ENCODE measurements at regions not wholly inside any gene's neighbourhood (a gene's known extent, or its start where the extent isn't known, plus 50 kb on each side); places are given as distances from the start of the nearest gene placed in this dataset.
A peak's percentile ranks its signal among the peaks of the same experiment; 100 is the strongest.

DNA sequence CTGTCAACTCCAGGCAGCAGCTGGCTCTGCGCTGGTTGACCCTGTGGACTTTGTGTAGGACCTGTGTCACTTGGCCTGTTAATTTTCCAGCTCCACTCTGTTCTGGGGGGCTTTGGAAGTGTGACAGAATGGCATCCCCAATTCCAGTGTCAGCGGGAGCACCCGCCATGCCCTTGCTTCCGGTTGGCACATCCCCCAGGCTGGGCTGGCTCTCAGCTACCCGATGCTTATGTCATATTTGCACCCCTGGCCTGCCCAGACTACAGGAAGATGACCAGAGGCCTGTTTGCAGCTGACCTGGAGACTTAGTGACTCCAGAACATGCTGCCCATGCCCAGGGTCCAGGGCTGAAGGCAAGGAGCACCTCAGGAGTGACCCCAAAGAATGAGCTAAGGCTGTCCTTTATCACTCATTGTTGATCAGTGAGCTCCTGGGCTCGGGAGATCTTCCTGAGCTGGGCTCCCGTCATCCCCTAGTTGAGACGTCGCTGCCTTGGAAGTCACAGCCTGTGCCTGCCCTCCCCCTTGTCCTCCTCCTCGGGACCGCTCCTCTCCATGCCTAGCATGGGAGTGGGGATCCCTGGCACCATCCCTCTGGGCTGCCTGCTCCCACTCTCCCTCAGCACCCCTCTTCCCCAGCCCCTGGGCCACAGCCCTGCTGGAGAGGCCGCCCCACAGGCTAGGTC is 163.4 kb upstream of the RTL1 start:
- DNase-seq (ENCODE audit: low spot score): no peak

- no peak for DNase-seq (ENCODE audit: low spot score)
Observed at GRCh38 chr14:101068313-101069227, 165.0 kb upstream of the RTL1 start.

DNA sequence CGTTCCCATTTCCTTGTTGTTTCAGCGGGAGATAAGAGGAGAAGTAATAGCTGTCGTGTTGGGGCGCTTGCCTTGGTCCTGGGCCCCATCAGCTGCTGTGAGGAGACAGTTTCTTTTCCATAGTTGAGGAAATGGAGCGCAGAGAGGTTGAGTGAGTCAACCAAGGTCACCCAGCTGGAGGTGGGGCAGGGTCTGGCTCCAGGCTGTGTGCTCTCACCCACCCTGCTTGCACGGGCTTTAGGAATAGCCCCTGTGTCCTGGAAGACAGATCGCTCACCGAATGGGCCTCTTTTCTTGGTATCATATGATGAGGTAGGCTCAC is 165.7 kb upstream of the RTL1 start:
- DNase-seq (ENCODE audit: low spot score): no peak

DNA sequence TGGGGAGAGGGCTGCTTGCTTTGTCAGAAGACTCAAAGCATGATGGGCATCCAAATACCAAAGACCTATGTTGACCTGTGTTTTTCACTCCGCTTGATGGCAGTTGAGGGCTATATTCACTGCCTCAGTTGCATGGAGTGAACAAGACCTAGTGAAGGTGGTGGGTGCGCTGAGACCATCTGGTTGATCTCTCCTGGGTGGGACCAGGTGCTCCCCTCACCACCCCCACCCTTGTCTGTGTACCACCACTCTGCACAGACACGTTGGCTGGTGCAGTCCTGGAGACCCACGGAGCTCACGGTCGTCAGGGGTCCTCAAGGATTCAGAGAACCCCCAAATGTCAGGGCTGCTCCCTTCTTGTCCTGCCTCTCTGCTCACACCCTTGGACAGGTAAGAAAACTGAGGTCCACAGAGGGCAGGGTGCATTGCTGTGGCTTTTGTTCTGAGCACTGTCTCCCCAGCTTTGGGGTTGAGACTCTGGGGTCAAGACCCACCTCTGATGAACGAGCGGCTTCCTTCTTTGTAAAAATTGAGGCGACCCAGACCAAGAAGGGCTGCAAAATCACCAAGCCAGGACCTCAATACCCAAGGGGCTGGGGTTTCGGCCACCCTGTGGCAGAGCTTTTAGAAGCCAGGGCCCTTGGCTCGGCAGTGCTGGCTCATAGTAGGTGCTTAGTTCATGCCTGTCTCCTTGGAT is 166.3 kb upstream of the RTL1 start:
- DNase-seq (ENCODE audit: low spot score): no peak

GRCh38 chr14:101070540-101071492 is 167.3 kb upstream of the RTL1 start:
- no peak for DNase-seq (ENCODE audit: low spot score)

DNA sequence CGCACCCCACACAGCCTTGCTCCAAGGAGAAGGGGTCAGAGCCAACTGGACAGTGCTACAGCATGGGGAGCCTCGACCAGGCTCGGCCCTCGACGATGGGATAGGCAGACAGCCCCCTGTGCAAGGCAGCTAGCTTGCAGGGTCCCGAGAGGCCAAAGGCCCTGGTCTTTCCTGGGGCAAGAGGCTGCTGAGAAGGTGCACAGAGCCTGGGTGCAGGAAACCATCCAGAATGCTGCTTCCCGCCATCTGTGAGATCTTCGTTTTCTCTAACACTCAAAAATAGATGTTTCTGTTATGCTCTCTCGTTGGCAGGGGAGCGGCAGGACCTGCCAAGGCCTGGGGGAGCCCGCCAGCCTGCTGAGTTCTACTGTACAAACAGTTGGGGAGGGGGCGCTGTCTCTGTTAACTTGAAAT is 168.0 kb upstream of the RTL1 start:
- no peak for DNase-seq (ENCODE audit: low spot score)

DNA sequence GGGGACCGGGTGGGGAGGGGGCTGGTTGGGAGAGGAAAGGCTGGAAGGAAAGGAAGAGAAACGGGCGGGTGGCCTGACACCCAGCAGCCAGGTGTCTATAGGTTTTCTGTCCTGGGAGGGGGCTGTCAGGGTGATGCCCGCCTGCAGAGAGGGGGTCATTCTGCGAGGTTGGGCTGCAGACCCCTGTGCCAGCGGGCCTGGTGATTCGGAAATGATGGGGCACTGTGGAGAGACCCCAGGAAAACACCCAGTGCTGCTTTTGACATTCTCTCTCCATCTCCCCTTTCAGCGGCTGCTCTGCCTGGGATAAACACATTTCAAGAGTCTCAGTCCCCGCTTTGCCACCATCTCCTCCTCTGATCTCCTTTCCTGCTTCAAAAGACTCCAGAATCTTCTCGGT is 168.5 kb upstream of the RTL1 start:
- no peak for DNase-seq (ENCODE audit: low spot score)

DNA sequence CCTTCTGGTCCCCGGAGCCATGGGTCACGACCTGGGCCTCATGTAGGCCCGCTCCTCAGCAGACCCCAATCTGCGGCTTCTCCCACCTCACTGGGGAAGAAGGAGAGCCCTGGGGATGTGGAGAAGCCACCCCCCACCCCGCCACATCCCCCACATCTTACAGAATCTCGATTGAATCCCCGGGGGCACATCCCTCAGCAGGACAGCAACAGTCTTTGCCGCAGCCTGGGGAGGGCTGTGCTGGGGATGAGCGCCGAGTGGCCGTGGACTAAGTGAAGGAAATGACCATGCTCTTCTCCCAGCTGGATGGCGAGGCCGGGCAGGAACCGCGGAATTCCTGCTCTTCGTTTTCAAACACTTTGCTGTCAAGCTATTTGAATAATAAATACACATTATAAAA is 169.0 kb upstream of the RTL1 start:
- DNase-seq (ENCODE audit: low spot score): no peak

DNA sequence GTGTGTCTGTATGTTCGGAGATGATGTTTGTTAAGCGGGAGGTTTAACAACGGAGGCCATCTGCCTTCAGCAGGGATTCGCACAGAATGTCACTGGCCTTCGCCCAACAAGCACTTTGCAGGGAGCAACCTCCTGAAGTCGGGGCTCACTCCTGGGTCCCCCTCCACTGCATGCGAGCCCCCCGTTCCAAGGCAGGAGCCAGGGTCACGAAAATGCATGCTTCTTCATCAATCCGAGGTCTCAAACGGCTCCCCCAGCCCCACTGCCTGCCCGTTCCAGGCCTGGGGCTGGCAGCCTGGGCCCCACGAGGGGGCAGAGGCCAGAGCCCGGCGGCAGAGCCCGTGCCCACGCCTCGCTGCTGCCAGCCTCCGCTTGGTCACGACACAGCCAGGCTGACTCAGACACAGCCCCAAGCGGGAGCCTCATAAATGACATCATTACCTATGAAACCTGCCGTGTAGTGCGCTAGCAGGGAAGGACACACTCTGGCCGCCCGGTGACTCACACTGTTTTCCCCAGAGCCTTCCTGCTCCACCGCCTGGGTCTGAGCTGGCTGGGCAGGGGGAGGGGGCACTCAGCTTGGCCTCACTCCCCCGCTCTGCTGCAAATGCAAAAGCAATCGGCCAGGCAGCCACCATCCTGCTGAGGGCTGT is 169.5 kb upstream of the RTL1 start:
- DNase-seq (ENCODE audit: low spot score): peak; percentile 93

DNA sequence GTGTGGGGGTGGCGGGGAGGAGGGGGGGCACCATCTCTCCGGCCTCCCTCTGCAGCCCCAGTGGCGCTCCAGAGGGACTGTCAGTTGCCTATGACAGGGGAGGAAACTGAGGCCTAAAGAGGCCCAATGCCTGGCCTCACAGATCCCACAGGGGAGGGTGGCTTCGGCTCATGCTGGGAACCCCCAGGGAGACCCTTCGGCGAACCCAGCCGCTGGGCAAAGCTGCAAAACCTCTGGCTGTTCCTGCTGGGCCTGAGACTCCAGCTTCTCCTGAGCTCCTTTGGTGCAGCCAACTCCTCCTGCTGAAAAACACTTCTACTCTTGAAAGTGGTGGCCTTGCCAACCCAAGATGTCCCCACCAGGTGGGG is 170.1 kb upstream of the RTL1 start:
- DNase-seq (ENCODE audit: low spot score): no peak

- DNase-seq (ENCODE audit: low spot score): no peak
Observed at GRCh38 chr14:101074196-101075024, 170.9 kb upstream of the RTL1 start.

- DNase-seq (ENCODE audit: low spot score): no peak
Observed at GRCh38 chr14:101075025-101075800, 171.7 kb upstream of the RTL1 start.

- no peak for DNase-seq (ENCODE audit: low spot score)
Observed at GRCh38 chr14:101075801-101076413, 172.4 kb upstream of the RTL1 start.

DNA sequence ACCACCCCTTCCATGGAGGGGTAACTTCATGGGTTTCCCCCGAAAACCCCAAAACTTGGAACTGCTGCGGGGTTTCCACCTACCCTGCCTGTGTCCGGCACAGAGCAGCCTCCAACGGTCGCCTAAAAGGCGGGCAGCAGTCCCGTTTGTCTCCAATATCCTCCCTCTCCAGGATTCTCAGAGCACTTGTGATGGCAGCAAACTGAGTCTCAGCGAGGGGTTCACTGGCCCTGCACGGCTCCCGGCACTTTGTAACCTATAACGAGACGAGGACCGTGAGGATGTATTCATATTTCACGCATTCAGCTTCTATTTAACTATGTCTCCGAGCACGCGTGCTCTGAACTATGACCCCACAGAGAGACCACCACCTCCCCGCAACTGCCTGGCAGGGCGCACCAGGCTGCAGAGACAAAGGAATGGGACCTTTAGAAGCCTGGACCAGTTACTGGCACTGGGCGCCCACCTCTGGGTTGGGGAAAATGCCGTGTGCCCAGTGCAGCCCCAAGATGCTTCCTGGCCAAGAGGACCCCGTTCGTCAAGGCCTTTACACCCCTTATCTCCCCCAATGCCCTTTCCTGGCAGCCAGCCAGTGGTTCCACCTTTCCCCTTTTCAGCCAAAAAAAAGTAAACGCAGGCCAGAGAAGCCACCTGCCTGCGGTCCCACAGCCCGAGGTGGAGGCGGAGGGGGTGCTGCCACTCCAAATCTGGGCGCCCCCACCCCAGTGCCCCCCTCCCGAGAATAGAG is 173.1 kb upstream of the RTL1 start:
- no peak for DNase-seq (ENCODE audit: low spot score)

- no peak for DNase-seq (ENCODE audit: low spot score)
Observed at GRCh38 chr14:101077481-101078074, 174.1 kb upstream of the RTL1 start.

DNA sequence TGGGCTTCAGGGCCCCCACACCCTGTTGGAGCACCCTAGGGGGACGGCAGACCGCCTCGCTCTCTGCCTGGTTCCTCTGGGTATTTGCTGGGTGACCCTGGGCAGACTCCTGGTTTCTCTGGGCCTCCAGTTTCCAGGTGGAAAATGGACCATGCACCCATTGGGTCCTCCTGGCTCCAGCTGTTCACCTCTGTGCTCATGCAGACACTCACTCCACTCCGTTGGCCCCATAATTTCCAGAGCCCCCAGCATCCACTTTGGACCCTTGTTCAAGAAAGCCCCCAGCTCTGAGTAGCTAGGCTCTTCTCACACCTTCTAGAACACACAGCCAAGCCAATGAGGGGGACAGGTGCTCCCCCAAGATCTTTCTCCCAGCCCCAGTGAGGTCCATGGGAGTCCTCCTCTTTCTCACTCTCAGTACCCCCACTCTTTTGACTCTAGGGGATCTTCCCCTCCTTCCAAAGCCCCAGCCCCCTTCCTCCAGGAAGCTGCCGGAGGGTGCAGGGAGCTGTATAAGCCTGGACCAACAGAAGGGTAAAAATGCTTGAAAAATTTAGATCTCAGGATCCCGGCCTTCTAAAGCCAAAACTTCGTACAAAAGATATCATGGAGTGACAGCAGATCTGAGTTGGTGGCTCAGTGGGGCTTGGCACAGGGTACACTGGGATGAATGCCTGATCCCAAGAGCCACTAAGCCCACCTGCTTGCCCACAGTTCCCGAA is 174.8 kb upstream of the RTL1 start:
- no peak for DNase-seq (ENCODE audit: low spot score)

GRCh38 chr14:101078892-101079221 is 175.3 kb upstream of the RTL1 start:
- no peak for DNase-seq (ENCODE audit: low spot score)

All from A172 (cell line).